ENCODE measurements at regions not wholly inside any gene's neighbourhood (a gene's known extent, or its start where the extent isn't known, plus 50 kb on each side); places are given as distances from the start of the nearest gene placed in this dataset.

- DNase-seq = no peak
Measured at GRCh38 chr18:11260961-11261461, 111.6 kb upstream of the PIEZO2 start.

GRCh38 chr18:11259469-11260150, 110.2 kb upstream of the PIEZO2 start:
- no peak for DNase-seq

GRCh38 chr18:11258039-11258610, 108.8 kb upstream of the PIEZO2 start:
- DNase-seq = no peak

GRCh38 chr18:11256251-11256650, 106.9 kb upstream of the PIEZO2 start:
- DNase-seq = no peak

- no peak for DNase-seq
Measured at GRCh38 chr18:11251891-11252270, 102.5 kb upstream of the PIEZO2 start.

GRCh38 chr18:11251229-11251890, 102.0 kb upstream of the PIEZO2 start:
- DNase-seq = no peak

GRCh38 chr18:11249391-11249790, 100.0 kb upstream of the PIEZO2 start:
- no peak for DNase-seq

- DNase-seq = no peak
Measured at GRCh38 chr18:11247381-11247970, 98.1 kb upstream of the PIEZO2 start.

GRCh38 chr18:11246495-11247300, 97.3 kb upstream of the PIEZO2 start:
- no peak for DNase-seq

- DNase-seq = no peak
Measured at GRCh38 chr18:11245879-11246278, 96.5 kb upstream of the PIEZO2 start.

- no peak for DNase-seq
Measured at GRCh38 chr18:11237484-11237883, 88.1 kb upstream of the PIEZO2 start.

GRCh38 chr18:11237066-11237465, 87.7 kb upstream of the PIEZO2 start:
- DNase-seq = no peak

GRCh38 chr18:11224153-11224552, 74.8 kb upstream of the PIEZO2 start:
- DNase-seq = no peak

GRCh38 chr18:11219571-11219970, 70.2 kb upstream of the PIEZO2 start:
- DNase-seq = no peak

- no peak for DNase-seq
Measured at GRCh38 chr18:11215216-11215615, 65.8 kb upstream of the PIEZO2 start.

GRCh38 chr18:11204020-11204419, 54.7 kb upstream of the PIEZO2 start:
- DNase-seq = no peak

- no peak for DNase-seq
Measured at GRCh38 chr18:11199477-11199876, 50.1 kb upstream of the PIEZO2 start.
